RPMI8226 (cell line): ENCODE measurements at regions not wholly inside any gene's neighbourhood (a gene's known extent, or its start where the extent isn't known, plus 50 kb on each side); places are given as distances from the start of the nearest gene placed in this dataset.
"Not testable (repeated sequence)": the region's sequence is repeated elsewhere in the genome, so short reads cannot be mapped to it uniquely, and the experiment has no call there.

Source experiments
- DNase-seq: peaks from one replicate; pipeline ENCODE4 v3.0.0-alpha.2; 2015

- DNase-seq: peak; percentile 47
These were observed 82.9 kb downstream of the LAS1L start for GRCh38 chrX:65451663-65452062.

GRCh38 chrX:65420154-65420553 is 114.4 kb downstream of the LAS1L start:
- no peak for DNase-seq

- not testable (repeated sequence) for DNase-seq
These were observed 126.9 kb downstream of the LAS1L start for GRCh38 chrX:65407662-65408061.

DNA sequence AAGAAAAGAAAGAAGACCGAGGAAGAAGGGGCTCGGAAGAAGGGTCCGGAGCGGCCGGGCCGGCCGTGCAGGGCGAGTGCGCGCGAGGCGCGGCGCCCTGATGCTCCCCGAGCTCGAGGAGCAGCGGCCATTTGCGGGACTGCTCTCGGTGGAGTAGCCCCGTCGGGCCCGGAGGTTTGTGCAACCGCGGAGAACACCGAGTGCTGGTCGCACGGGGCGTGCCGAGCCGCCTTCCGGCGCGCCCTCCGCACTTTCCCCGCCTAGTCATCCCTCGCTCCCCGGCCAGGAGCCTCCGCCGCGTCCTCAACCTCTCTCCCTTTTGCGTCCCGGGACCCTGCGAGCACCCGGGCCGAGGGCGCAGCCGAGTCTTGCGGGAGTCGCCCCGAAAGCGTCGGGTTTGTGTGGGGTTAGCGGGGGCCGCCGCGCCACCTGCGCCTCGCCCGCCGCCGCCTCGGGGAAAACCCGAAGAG is 127.4 kb downstream of the LAS1L start:
- no peak for DNase-seq

DNA sequence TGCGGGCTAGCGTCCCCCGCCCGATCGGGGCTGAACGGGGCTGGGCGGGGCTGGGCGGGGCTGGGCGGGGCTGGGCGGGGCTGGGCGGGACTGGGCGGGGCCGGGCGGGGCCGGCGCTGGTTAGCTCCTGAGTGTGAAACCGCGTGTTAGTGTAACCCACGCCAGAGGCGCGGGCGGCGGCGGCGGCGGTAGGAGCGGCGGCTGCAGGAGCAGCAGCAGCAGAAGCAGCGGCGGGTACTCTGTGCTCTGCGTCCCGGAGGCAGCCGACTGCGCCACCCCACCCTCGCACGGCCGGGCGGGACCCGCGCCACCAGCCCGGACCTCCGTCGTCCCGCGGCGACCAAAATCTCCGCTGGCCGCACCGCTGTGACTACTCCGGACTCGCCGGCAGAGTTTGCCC is 128.1 kb downstream of the LAS1L start:
- DNase-seq: no peak

- DNase-seq: no peak
These were observed 142.3 kb downstream of the LAS1L start for GRCh38 chrX:65392284-65392683.

DNA sequence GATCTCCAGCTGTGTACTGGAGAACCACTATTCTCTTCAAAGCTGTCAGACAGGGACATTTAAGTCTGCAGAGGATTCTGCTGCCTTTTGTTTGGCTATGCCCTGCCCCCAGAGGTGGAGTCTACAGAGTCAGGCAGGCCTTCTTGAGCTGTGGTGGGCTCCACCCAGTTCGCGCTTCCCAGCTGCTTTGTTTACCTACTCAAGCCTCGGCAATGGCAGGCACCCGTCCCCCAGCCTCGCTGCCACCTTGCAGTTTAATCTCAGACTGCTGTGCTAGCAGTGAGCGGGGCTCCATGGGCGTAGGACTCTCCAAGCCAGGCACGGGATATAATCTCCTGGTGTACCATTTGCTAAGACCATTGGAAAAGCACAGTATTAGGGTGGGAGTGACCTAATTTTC is 145.5 kb downstream of the LAS1L start:
- DNase-seq: not testable (repeated sequence)
